Esophagus muscularis mucosa (tissue), 4 donors: ENCODE measurements at regions not wholly inside any gene's neighbourhood (a gene's known extent, or its start where the extent isn't known, plus 50 kb on each side); places are given as distances from the start of the nearest gene placed in this dataset.

Experiments used
- EP300 ChIP-seq: sonication (generic); formaldehyde crosslinking; IDR thresholded peaks from one replicate; pipeline ENCODE4 v1.6.1; 2017; ENCODE audit warnings: antibody characterized with exemption
- POLR2A ChIP-seq: fragments of 450-650 bp; IDR thresholded peaks from one replicate; pipeline ENCODE4 v1.6.1; 2017; ENCODE audit warnings: antibody characterized with exemption, moderate library complexity, mild to moderate bottlenecking, low read depth
- POLR2AphosphoS5 ChIP-seq, 2 donors: sonication (generic); formaldehyde crosslinking; IDR thresholded peaks; one replicate each; pipeline ENCODE4 v1.6.1; 2017; ENCODE audit warnings: antibody characterized with exemption in 2 of 2
- TF ChIP-seq, protein P1 (sequence below), 3 experiments: fragments of 200-600 bp in 2 of 3; fragments of 450-650 bp in 1 of 3; sonication (generic) in 2 of 3; IDR thresholded peaks; one replicate each; pipeline ENCODE4 v1.5.1; 2017 to 2019; ENCODE audit warnings: antibody characterized with exemption in 3 of 3, mild to moderate bottlenecking in 2 of 3, moderate library complexity in 1 of 3

DNA sequence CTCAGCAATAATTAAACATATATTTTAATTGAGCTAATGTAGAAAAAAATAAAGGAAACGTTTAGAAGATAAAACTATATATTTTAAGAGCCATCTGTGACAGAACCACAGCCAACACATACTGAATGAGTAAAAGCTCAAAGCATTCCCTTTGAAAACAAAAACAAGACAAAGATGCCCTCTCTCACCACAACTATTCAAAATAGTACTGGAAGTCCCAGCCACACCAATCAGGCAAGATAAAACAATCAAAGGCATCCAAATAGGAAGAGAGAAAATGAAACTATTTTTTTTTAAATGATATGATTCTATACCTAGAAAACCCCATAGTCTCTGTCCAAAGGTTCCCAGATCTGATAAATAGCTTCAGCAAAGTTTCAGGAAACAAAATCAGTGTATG is 262.0 kb downstream of the HTR1A start:
- TF ChIP-seq, protein P1, sequence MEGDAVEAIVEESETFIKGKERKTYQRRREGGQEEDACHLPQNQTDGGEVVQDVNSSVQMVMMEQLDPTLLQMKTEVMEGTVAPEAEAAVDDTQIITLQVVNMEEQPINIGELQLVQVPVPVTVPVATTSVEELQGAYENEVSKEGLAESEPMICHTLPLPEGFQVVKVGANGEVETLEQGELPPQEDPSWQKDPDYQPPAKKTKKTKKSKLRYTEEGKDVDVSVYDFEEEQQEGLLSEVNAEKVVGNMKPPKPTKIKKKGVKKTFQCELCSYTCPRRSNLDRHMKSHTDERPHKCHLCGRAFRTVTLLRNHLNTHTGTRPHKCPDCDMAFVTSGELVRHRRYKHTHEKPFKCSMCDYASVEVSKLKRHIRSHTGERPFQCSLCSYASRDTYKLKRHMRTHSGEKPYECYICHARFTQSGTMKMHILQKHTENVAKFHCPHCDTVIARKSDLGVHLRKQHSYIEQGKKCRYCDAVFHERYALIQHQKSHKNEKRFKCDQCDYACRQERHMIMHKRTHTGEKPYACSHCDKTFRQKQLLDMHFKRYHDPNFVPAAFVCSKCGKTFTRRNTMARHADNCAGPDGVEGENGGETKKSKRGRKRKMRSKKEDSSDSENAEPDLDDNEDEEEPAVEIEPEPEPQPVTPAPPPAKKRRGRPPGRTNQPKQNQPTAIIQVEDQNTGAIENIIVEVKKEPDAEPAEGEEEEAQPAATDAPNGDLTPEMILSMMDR (IDR thresholded peaks at IDR 0.05) = no peak
- no peak for TF ChIP-seq POLR2A
- TF ChIP-seq POLR2AphosphoS5 (IDR thresholded peaks at IDR 0.05) = no peak
- no peak for TF ChIP-seq EP300
